SK-N-MC (cell line): ENCODE measurements at regions not wholly inside any gene's neighbourhood (a gene's known extent, or its start where the extent isn't known, plus 50 kb on each side); places are given as distances from the start of the nearest gene placed in this dataset.

Source experiments
- EZH2 ChIP-seq: fragments of 200-600 bp; sonication (generic); IDR thresholded peaks from one replicate; pipeline ENCODE4 v1.6.1; 2017; ENCODE audit warnings: antibody characterized with exemption
- FOXP2 ChIP-seq: optimal IDR thresholded peaks from 2 replicates; pipeline ENCODE3; 2011; ENCODE audit warnings: mild to moderate bottlenecking, moderate library complexity; ENCODE audit not compliant: insufficient read depth; ENCODE audit errors: extremely low read length, control extremely low read depth
- POLR2AphosphoS5 ChIP-seq: IDR thresholded peaks from 2 replicates; pipeline ENCODE4 v1.6.1; 2012; ENCODE audit warnings: mild to moderate bottlenecking, low read depth, low read length, borderline replicate concordance

DNA sequence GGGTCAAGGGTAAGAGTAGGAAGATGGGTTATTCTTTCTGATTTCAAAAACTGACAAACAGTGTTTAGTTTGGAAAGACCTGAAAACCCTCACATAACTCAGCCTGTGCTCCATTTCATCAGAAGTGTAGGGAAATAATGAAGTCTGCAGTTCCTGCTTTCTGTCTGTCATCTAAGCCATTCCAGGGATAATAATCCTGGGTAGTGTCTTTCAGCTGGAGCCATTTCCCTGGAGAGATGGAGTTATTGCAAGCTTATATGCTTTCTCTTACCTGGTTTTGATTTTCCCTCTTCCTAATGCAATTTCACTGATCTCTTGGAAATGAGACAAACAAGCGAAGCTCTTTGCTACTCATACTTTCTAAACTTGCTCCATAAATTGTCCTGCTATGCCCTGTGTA lies 824.8 kb upstream of the LCORL start:
- TF ChIP-seq EZH2 (no peak), POLR2AphosphoS5 (no peak), FOXP2 (no peak)
